Activated CD4-positive, alpha-beta T cell treated with anti-CD3 and anti-CD28 coated beads, Interleukin-2, amount 50 U/mL, for 16 hours (primary cell): ENCODE measurements at regions not wholly inside any gene's neighbourhood (a gene's known extent, or its start where the extent isn't known, plus 50 kb on each side); places are given as distances from the start of the nearest gene placed in this dataset.
"Not testable (repeated sequence)": the region's sequence is repeated elsewhere in the genome, so short reads cannot be mapped to it uniquely, and the experiment has no call there.

Experiments
- DNase-seq: peaks from one replicate; pipeline ENCODE4 v3.0.0-alpha.2; 2020

- no peak for DNase-seq
These were observed 1387.2 kb downstream of the OLFM4 start for GRCh38 chr13:54415753-54416366.

GRCh38 chr13:54422946-54423345, 1394.3 kb downstream of the OLFM4 start:
- not testable (repeated sequence) for DNase-seq

DNA sequence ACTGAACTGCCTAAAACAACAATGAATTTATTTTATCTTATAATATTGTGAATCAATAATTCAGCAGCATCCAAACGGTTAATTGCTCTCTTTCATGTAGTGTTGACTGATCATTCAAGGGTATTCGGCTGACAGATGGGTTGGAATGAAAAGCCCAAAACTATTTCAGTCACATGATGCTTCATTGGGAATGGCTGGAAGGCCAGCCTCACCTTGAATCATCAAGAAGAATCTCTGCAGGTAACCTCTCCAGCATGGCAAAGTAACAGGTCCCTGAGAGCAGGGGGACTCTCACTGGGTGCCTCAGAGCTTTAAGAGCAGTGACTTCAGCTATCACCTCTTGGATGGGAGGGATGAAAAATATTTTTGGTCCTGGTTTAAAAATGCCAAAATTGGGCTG, 1395.7 kb downstream of the OLFM4 start:
- no peak for DNase-seq

DNA sequence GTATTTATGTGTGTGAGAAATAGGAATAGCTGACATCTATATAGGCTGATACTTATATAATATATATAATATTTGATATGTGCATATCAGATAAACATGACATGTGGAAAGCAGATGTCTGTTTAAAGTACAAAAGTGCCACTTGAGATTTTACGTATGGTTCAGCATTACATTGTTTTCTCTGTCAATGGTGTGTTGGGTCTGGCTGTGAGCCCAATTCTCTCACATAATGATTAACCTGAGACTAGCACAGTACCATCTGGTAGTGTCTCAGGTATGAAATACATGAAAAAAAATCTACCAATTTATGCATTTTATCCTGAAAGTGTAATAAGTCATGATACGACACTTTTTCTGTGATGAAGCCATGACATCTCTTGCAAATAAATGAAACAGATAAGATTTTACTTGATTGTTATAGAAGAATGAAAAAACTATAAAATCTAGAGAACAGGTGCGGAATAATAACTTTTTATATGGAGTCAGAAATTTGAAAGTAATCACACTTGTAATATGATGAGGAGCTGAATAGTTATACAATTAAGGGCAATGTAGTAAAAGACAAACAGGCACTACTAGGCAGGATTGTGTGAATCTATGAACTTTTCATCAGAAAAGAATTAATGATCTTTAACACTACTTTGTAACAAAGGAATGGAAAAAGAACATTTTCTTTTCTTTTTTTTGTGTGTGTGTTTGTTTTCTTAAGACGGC, 1405.0 kb downstream of the OLFM4 start:
- no peak for DNase-seq

DNA sequence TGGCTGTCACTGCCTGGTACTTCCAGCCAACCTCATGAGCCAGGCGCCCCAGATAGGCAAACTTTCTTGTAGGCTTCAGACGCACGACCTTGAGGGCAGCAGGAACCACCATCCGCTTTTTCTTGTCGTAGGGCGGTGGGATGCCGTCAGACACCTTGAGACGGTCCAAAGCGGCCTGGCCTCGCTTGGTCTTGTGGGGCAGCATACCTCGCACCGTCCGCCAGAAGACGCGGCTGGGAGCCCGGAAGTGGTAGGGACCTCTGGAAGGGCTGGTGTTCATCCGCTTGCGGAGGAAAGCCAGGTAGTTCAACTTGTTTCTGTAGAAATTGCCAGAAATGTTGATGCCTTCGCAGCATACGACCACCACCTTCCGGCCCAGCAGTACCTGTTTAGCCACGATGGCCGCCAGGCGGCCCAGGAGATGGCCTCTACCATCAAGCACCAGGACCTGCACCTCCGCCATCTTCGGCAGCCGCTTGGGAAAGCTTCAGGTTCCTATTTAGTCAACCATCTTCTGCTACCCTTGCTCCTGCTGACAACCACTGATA, 1412.3 kb downstream of the OLFM4 start:
- not testable (repeated sequence) for DNase-seq

DNA sequence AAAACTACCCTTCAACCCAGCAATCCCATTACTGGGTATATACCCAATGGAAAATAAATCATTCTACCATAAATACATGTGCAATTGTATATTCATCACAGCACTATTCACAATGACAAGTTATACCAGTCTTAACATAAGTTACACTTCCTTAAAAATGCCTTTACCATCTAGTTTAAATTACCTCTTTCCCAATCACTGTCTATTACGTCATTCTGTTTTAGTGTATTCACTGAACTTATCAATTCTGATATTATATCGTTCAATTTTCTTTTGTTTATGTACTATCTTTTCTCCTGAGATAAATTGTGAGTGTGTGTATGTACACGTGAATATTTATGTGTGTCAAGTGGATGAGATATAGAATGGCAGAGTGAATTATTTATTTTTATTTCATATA, 1416.8 kb downstream of the OLFM4 start:
- no peak for DNase-seq

GRCh38 chr13:54445865-54446264, 1417.3 kb downstream of the OLFM4 start:
- DNase-seq, result no peak

DNA sequence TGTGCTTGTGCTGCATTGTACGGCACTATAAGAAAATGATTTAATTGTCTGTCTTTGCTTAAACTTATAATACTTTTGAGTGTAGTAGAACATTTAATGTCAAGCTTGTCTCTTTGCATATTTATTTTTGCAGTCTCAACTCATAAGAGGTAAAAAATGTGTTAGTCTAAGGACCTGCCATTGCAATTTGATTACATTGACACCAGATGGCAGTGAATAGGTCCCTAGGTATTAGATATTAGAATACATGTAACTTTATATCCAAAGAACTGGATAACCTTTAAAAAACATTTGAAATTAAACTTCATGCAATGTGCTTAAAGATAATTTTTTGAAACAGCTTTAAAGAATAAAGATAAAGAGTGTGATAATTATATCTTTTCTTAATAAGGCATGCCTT, 1421.3 kb downstream of the OLFM4 start:
- DNase-seq, result no peak

DNA sequence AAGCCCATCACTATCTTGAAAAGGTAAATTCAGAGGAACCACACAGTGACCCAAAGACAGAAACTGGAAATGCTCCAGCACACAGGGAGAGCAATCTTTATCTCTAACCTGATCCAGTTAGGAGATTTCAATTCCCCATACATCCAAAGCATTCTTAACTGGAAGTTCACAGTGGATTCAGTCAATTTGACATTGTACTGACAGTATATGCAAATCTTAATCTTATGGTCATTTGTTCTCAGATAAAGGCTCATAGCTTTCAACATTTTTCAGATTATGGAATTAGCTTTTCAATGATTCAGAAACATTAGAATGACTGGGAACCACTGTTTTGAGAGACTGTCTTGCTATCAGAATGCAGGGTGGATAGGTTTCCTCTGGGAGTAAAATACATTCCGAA, 1455.6 kb downstream of the OLFM4 start:
- no peak for DNase-seq

- no peak for DNase-seq
These were observed 1458.0 kb downstream of the OLFM4 start for GRCh38 chr13:54486421-54487166.

DNA sequence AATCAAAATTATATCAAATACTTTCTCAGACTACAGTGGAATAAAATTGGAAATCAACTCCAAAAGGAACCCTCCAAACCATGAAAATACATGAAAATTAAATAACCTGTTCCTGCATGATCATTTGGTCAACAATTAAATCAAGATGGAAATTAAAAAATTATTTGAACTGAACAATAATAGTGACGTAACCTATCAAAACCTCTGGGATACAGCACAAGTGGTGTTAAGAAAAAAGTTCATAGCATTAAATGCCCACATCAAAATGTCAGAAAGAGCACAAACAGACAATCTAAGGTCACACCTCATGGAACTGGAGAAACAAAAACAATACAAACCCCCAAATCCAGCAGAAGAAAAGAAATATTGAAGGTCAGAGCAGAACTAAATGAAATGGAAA, 1460.7 kb downstream of the OLFM4 start:
- no peak for DNase-seq

DNA sequence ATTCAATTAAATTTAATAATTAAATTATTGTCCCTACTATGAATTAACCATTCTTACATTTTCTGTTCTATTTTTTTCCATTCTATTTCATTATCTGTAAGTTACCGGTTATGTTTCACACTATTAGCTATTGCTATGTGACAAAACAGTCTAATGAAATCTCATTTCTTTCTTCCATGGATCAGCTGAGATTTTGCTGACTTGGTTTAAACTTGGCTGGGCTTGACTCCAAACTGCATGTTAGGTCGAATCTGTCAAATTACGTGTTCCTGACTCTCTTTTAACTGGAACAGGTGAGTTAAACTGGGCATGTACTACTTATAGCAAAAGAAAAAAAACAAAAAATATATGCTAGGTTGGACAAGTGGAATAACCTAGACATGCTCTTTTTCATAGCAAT, 1464.4 kb downstream of the OLFM4 start:
- DNase-seq, result no peak

DNA sequence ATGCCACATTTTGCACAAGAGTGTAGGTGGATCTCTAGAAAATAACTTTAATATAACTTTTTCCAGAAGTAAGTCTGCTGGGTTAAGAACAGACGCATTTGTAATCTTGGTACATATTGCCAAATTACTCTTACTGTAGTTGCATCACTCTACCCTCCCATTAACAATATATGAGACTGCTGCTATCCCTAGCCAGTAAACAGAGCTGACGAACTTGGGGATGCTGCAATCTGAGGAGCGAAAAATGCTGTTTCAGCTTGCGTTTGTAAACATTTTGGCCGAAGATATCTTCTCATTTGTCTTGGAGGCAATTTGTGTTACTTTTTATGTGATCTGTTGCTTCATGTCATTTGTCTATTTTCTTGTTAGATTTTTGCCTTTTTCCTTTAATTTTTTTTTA, 1482.8 kb downstream of the OLFM4 start:
- DNase-seq, result no peak

DNA sequence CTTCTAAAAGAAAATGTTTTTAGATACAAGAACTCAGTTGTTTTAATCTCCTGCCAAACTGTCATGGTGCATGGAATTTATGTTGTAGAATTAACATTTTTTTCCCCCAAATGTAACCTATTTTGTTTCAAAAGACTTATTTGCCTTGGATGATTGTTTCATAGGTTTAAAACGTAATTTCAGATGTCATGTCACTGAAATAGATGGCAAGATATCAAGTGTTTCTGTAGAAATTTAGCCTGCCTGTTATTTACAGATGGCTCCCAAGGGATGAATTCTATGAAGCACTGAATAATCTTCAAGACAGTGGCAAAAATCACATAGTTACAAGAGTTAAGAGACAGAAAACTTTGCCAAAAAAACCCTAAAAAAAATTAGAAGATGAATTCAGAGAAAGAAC, 1484.6 kb downstream of the OLFM4 start:
- DNase-seq, result no peak

DNA sequence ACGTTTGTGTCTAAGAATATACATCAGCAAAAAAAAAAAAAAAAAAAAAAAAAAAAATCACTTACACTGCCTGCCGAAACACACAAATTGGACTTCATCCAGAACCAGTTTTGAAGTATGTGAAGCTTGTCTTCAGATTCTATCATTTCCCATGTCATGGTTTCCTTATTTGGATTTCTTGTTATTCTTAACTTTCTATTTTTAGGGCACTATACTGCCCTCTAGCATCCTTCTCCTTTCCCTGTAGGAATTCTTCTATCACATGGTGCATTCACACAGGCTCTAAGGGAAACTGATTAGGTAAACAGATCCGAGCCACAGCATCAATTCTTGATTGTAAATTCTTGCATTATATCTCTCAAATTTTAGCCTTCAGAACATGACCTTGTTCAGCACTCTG, 1507.5 kb downstream of the OLFM4 start:
- DNase-seq, result no peak

- DNase-seq, result no peak
These were observed 1534.7 kb downstream of the OLFM4 start for GRCh38 chr13:54563286-54563685.

DNA sequence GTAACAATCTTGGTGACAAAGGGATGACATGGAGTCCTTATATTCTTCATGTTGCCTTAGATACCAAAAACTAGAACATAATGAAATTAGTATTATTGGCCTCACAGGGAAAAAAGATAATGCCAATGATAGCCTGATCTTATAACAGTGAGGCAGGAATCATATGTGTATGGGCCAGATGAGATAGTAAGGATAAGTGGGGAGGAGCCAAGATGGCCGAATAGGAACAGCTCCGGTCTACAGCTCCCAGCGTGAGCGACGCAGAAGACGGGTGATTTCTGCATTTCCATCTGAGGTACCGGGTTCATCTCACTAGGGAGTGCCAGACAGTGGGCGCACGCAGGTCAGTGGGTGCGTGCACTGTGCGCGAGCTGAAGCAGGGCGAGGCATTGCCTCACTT, 1543.4 kb downstream of the OLFM4 start:
- DNase-seq, result not testable (repeated sequence)

DNA sequence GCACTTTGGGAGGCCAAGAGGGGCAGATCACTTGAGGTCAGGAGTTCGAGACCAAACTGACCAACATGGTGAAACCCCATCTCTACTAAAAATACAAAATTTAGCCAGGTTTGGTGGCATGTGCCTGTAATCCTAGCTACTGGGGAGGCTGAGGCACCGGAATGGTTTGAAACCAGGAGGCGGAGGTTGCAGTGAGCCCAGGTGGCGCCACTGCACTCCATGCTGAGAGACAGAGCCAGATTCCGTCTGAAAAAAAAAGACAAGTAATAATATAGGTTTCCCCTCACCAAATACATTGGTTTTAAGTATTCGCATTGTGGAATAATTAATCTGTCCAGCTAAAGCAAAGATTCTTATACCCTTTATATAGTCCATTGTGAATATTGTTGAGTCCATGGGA, 1544.6 kb downstream of the OLFM4 start:
- DNase-seq, result no peak

DNA sequence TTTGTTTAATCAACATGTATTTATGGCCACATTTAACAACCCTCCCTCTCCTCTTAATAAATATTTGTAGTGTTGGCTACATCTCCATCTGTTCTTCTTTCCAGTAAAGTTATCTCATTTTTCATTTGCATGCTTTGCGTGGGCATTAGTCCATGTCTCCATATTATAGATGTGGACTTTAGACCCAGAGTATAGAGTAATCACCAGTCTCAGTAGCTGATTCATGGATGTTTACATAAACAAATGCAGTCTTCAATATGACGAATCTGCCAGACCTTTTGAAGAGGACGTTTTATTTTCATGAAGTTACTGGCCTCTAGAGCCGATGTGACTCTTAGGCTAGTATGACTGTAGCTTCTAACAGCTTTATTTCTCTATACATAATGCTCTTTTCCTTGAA, 1546.2 kb downstream of the OLFM4 start:
- no peak for DNase-seq

- no peak for DNase-seq
These were observed 1562.9 kb downstream of the OLFM4 start for GRCh38 chr13:54591540-54591939.

DNA sequence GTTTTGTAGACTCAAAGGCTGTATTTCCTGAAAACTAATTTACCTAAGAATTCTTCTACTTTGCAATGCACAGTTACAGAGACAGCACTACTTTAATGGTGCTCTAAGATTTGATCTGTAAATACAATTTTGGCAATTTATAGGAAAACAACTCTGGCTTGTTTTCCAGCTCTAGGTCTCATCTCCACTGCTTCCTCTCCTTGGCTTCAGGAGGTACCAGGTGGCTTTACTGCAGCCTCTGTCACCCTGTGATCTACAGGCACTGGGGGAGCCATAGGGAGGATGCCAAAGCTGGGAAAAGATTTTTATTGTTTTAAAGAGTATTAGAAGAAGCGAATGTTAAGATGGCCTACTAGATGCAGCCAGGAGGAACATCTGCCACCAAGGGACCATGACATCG, 1563.6 kb downstream of the OLFM4 start:
- no peak for DNase-seq

DNA sequence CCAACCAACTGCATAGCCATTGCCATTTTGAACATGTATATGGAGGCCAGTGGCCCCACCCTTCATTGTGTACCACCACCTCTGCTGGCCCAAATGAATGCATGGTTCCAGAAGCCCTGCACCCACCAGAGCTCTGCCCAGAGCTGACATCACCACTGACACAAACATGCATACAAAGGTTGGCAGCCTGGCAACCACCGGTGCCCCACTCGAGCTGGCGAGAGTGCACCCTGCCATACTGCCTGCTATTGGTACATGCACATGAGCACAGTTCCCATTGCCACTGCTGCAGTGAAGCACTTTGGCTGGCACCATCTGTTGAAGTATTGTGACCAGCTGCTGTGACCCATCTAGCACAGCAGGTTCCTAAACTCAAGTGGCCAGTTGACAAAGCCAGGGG, 1564.9 kb downstream of the OLFM4 start:
- DNase-seq, result no peak

DNA sequence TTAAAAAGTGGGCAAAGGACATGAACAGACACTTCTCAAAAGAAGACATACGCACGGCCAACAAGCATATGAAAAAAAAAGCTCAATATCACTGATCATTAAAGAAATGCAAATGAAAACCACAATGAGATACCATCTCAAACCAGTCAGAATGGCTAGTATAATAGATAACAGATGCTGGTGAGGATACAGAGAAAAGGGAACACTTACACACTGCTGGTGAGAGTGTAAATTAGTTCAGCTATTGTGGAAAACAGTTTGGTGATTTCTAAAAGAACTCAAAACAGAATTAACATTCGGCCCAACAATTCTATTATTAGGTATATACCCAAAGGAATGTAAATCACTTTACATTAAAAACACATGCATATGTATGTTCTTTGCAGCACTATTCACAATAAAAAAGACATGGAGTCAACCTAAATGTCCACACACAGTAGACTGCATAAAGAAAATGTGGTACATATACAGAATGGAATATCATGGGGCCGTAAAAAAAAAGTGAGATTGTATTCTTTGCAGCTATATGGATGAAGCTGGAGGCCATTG, 1569.0 kb downstream of the OLFM4 start:
- DNase-seq, result no peak

- DNase-seq, result no peak
These were observed 1570.8 kb downstream of the OLFM4 start for GRCh38 chr13:54599413-54599812.
